HG02973 (cell line): ENCODE measurements at regions not wholly inside any gene's neighbourhood (a gene's known extent, or its start where the extent isn't known, plus 50 kb on each side); places are given as distances from the start of the nearest gene placed in this dataset.

ENCODE experiments used
- ATAC-seq: cut with Tn5 transposase; IDR thresholded peaks from one replicate; pipeline ENCODE4 v1.9.1; 2021; ENCODE audit warnings: moderate library complexity; ENCODE audit not compliant: unreplicated experiment

DNA sequence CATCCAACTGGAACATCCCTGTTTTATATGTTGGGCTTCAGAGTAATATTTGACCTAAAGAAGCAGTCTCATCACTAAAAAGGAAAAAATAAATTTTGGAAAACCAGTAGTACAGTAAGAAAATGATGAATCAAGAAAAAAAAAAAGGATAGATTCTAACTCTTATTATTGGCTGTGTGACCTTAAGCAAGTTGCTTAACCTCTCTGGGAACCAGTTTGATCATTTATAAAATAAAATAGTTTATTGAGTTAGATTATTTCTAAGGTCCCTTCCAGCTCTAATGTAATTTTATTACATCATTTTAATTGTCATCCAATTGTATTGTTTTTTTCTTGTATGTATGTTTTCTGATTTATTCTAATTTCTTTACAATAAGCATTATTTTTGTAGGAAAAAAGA lies 127.0 kb downstream of the PRELID2 start:
- no peak for ATAC-seq

GRCh38 chr5:145704724-145705123 lies 130.4 kb downstream of the PRELID2 start:
- ATAC-seq: no peak

GRCh38 chr5:145703856-145704255 lies 131.3 kb downstream of the PRELID2 start:
- no peak for ATAC-seq

DNA sequence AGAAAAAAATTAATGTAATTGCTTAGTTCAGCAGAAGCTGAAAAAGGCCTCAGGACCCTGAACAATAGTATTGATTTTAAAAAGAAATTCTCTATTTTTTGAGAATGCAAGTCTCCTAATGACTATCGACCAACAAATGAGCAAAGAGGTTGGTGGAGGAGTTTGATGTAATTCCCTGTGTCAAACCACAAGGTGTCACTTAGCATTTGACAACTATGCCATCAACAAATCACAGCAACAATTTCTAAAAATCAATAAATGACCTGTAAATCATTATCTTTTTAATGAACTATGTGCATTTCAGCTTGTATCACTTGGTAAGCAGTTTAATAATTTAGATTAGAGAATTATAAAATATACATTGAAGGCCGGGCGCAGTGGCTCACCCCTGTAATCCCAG lies 133.7 kb downstream of the PRELID2 start:
- ATAC-seq: no peak

DNA sequence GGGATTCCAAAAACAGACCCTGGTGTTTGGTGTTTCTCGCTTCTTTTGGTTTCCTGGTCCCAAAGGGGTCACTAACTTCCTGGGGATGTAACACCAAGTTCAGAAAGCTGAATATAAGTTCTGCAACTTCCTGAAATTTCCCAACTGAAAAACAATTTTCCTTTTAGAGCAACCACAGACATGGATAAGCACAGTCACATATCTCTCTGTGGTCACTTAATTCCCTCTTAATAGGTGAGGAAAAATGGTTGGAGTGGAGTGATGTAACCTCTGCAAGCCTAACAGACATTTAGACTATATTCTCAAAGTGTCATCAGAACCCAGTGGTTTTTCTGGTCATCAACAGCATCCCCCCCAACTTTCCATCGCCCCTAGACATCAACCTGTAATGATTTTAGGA lies 135.3 kb downstream of the PRELID2 start:
- ATAC-seq: no peak

GRCh38 chr5:145697251-145697990 lies 137.7 kb downstream of the PRELID2 start:
- ATAC-seq: peak; percentile 83

- peak; percentile 95 for ATAC-seq
Measured at GRCh38 chr5:145689235-145689634, 145.9 kb downstream of the PRELID2 start.

GRCh38 chr5:145687943-145688342 lies 147.2 kb downstream of the PRELID2 start:
- ATAC-seq: no peak

GRCh38 chr5:145685417-145685816 lies 149.7 kb downstream of the PRELID2 start:
- no peak for ATAC-seq

DNA sequence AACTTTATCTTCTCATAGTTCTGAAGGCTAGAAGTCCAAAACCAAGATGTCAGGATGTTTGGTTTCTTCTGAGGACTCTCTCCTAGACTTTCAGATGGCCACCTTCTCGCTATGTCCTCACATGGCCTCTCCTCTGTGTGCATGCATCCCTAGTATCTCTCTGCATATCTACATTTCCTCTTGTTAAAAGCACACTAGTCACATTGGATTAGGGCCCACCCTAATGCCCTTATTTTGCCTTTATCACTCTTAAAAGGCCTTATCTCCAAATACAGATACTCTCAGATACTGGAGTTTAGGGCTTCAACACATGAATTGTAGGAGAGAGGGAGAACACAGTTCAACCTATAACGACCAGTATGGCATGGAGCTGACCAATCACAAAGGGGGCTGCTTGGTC lies 151.7 kb downstream of the PRELID2 start:
- ATAC-seq: no peak

- ATAC-seq: no peak
Measured at GRCh38 chr5:145682197-145682899, 152.8 kb downstream of the PRELID2 start.

DNA sequence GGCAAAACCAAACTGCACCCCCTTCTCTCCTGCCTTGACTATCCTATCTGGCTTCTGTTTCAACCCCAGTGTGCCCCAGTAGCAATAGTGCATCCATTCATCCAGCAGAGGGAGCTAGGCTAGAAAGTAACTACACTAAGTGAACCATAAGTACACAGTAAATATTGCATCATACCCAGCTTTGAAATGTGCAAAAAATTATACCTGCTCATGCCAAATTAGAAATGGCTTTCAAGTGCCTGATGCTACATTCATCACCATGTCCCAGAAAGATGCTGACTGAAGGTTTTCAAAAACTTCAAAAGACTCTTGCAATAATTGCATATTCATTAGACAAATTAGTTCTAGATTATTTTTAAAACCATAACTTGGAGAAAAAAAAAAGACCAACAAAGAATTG lies 153.5 kb downstream of the PRELID2 start:
- ATAC-seq: peak; percentile 99

GRCh38 chr5:145681216-145681615 lies 153.9 kb downstream of the PRELID2 start:
- no peak for ATAC-seq

- no peak for ATAC-seq
Measured at GRCh38 chr5:145680767-145681166, 154.4 kb downstream of the PRELID2 start.

DNA sequence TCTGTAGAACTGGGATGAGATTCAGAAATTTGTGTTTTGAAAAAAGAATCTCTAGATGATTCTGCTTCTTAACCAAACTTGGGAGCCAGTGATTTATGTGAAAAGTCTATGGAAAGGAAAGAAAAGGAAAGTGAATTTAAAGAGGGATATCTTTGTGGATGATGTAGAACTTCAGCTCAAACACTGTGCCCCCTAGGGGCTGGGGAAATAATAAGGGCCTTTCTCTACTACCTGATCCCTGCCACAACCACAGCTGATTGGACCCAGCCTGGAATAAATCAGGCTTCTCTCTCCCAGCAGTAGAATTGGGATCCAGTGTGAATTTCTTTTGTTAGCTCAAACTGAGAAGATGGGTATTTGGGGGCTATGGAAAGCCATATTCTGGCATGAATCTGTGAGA lies 155.0 kb downstream of the PRELID2 start:
- ATAC-seq: no peak

DNA sequence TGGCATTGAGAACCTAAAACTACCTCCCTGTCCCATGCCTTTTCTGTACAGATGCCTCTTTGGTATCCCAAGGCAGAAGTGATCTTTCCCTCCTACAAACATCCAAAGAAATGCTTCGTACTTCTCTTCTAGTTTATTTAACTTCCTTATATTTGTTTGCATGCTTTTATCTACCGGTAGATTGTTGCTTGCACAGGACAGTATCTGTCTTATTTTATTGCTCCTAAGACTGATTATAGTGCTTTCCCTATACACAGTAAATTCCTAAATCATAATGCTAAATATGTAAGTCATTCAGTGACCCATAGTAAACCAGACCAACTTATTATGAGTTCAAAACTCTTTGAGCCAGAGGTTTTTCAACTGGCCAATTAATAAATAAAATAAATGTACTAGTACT lies 156.9 kb downstream of the PRELID2 start:
- ATAC-seq: no peak

DNA sequence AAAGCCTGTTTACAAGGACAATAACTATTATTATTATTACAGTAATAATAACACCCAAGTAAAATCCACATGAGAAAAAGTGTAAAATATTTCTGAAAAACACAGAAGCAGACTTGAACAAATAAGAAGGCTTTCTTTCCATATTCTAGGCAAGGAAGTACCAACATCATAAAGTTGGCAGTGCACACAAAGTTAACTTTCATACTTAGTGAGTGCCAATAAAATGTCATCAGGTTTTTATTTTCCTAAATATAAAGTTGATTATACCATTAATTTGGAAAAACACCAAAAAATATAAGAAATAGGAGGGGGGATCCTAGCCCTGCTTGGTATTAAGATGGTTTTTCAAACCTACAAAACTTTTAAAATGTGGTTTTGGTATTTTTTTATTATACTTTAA lies 161.4 kb downstream of the PRELID2 start:
- no peak for ATAC-seq

- ATAC-seq: no peak
Measured at GRCh38 chr5:145668714-145669113, 166.4 kb downstream of the PRELID2 start.

GRCh38 chr5:145667742-145668141 lies 167.4 kb downstream of the PRELID2 start:
- no peak for ATAC-seq

GRCh38 chr5:145666591-145666990 lies 168.6 kb downstream of the PRELID2 start:
- ATAC-seq: no peak

DNA sequence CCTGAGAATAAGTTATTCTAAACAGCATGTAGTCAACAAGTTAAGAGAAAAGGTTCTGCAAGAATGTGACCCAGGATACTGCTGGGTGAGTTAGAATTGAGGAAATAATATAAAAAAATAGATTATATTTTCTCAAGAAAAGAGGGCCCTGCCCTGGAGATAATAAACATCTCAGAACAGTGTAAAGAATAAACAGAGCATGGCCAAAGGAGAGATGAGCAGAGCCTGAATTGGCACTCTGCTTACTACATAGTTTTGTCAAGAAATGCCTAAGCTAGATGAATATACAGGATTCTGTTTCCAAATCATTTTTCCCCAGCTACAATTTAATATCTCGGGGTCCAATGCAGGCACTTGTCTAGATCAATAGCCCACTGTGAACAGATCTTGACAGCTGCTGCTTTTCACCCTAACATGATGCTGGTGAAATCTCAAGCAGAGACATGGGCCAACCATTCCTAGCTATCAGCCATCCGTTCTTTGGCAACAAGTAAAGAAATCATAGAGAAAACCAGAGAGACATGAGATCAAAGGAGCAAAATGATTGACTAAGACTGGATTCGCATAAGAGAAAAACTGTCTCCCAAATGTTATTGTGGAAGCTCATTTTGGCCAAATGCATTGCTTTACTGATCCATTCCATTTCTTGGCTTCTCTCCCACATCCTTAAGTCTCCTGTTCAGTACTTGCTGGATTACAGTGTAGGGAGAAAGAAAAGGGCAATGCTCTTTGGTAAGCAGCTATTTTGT lies 173.2 kb downstream of the PRELID2 start:
- no peak for ATAC-seq
